ENCODE measurements at regions not wholly inside any gene's neighbourhood (a gene's known extent, or its start where the extent isn't known, plus 50 kb on each side); places are given as distances from the start of the nearest gene placed in this dataset.
A peak's percentile ranks its signal among the peaks of the same experiment; 100 is the strongest.

GRCh38 chr15:46735115-46735514 lies 982.2 kb upstream of the SEMA6D start:
- DNase-seq = no peak

- DNase-seq = no peak
Measured at GRCh38 chr15:46751303-46751702, 966.0 kb upstream of the SEMA6D start.

- DNase-seq = no peak
Measured at GRCh38 chr15:46753946-46754345, 963.4 kb upstream of the SEMA6D start.

- DNase-seq = no peak
Measured at GRCh38 chr15:46763091-46763490, 954.2 kb upstream of the SEMA6D start.

GRCh38 chr15:46764851-46765250 lies 952.5 kb upstream of the SEMA6D start:
- no peak for DNase-seq

- DNase-seq = no peak
Measured at GRCh38 chr15:46766021-46766420, 951.3 kb upstream of the SEMA6D start.

GRCh38 chr15:46768287-46768686 lies 949.0 kb upstream of the SEMA6D start:
- DNase-seq = no peak

- DNase-seq = no peak
Measured at GRCh38 chr15:46773016-46773415, 944.3 kb upstream of the SEMA6D start.

- DNase-seq = no peak
Measured at GRCh38 chr15:46778876-46779275, 938.4 kb upstream of the SEMA6D start.

GRCh38 chr15:46786590-46787285 lies 930.6 kb upstream of the SEMA6D start:
- peak; percentile 33 for DNase-seq

- no peak for DNase-seq
Measured at GRCh38 chr15:46795685-46796084, 921.6 kb upstream of the SEMA6D start.

- no peak for DNase-seq
Measured at GRCh38 chr15:46808834-46809233, 908.5 kb upstream of the SEMA6D start.

- no peak for DNase-seq
Measured at GRCh38 chr15:46815240-46815639, 902.1 kb upstream of the SEMA6D start.

GRCh38 chr15:46815765-46816164 lies 901.5 kb upstream of the SEMA6D start:
- DNase-seq = no peak

GRCh38 chr15:46848704-46849103 lies 868.6 kb upstream of the SEMA6D start:
- DNase-seq = no peak

- no peak for DNase-seq
Measured at GRCh38 chr15:46853600-46853999, 863.7 kb upstream of the SEMA6D start.

GRCh38 chr15:46854564-46854963 lies 862.7 kb upstream of the SEMA6D start:
- DNase-seq = no peak

GRCh38 chr15:46855388-46855787 lies 861.9 kb upstream of the SEMA6D start:
- DNase-seq = no peak

- no peak for DNase-seq
Measured at GRCh38 chr15:46856839-46857502, 860.3 kb upstream of the SEMA6D start.

- no peak for DNase-seq
Measured at GRCh38 chr15:46858150-46858549, 859.2 kb upstream of the SEMA6D start.

GRCh38 chr15:46861796-46862195 lies 855.5 kb upstream of the SEMA6D start:
- no peak for DNase-seq

- DNase-seq = no peak
Measured at GRCh38 chr15:46865155-46865554, 852.1 kb upstream of the SEMA6D start.

- no peak for DNase-seq
Measured at GRCh38 chr15:46872286-46872980, 844.9 kb upstream of the SEMA6D start.

- DNase-seq = no peak
Measured at GRCh38 chr15:46872981-46873330, 844.3 kb upstream of the SEMA6D start.
